ENCODE measurements at regions not wholly inside any gene's neighbourhood (a gene's known extent, or its start where the extent isn't known, plus 50 kb on each side); places are given as distances from the start of the nearest gene placed in this dataset.

GRCh38 chr20:11654766-11655165 is 262.9 kb upstream of the BTBD3 start:
- H3K27me3 ChIP-seq (replicated peaks; ENCODE audit: control insufficient read depth, insufficient read depth, low read length) = no peaks in the 10 kb centered on the region
- no peak overlapping the region for H3K4me3 ChIP-seq (replicated peaks; ENCODE audit: low read depth, low read length)
- no peak for DNase-seq (ENCODE audit: extremely low read depth, insufficient read length)
- H3K36me3 ChIP-seq (ENCODE audit: control insufficient read depth, insufficient read depth, low read length) = no peaks in the 10 kb centered on the region
- TF ChIP-seq, protein P1, sequence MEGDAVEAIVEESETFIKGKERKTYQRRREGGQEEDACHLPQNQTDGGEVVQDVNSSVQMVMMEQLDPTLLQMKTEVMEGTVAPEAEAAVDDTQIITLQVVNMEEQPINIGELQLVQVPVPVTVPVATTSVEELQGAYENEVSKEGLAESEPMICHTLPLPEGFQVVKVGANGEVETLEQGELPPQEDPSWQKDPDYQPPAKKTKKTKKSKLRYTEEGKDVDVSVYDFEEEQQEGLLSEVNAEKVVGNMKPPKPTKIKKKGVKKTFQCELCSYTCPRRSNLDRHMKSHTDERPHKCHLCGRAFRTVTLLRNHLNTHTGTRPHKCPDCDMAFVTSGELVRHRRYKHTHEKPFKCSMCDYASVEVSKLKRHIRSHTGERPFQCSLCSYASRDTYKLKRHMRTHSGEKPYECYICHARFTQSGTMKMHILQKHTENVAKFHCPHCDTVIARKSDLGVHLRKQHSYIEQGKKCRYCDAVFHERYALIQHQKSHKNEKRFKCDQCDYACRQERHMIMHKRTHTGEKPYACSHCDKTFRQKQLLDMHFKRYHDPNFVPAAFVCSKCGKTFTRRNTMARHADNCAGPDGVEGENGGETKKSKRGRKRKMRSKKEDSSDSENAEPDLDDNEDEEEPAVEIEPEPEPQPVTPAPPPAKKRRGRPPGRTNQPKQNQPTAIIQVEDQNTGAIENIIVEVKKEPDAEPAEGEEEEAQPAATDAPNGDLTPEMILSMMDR (IDR thresholded peaks at IDR 0.05; ENCODE audit: insufficient read depth, low read length, poor library complexity, severe bottlenecking) = no peak

DNA sequence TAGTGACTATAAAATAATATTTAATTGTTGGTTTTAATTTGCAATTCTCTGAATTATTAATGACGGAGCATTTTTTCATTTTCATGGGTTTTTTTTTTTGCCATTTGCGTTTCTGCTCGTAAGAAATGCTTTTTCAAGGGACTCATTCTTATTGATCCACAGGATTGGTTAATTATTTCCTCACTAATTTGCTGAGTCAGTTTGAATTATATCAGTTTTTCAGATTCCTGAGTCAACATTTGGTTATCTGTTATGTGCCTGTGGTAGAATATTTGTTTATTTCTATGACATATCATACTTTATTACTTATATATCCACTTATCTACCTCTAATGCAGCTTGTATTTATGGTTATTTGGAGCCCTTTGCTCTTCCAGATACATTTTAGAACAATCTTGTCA is 257.0 kb upstream of the BTBD3 start:
- no peak overlapping the region for H3K4me3 ChIP-seq (replicated peaks; ENCODE audit: low read depth, low read length)
- TF ChIP-seq, protein P1 (IDR thresholded peaks at IDR 0.05; ENCODE audit: insufficient read depth, low read length, poor library complexity, severe bottlenecking) = no peak
- no peaks in the 10 kb centered on the region for H3K36me3 ChIP-seq (ENCODE audit: control insufficient read depth, insufficient read depth, low read length)
- DNase-seq (ENCODE audit: extremely low read depth, insufficient read length) = no peak
- no peaks in the 10 kb centered on the region for H3K27me3 ChIP-seq (replicated peaks; ENCODE audit: control insufficient read depth, insufficient read depth, low read length)

DNA sequence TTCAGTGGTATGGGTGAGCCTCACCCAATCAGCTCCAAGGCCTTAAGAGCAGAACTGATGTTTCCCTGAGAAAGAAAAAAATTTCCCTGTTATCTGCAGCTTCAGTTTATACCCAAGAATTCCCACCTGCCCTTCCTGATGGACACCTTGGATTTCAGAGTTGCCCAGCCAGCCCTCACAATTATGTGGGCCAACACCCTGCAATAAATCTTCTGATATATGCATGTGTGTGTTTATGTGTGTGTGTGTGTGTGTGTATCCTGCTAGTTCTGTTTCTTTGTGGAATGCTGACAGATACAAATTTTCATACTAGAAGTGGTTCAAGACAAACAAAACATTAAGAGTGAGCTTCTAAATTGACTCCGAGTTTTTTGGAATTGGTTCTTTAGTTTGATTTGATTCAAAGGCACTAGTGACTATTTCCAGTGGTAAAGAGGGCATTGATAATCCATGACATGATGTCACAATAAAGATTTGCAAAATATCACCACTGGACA is 246.6 kb upstream of the BTBD3 start:
- H3K4me3 ChIP-seq (replicated peaks; ENCODE audit: low read depth, low read length) = no peak overlapping the region
- DNase-seq (ENCODE audit: extremely low read depth, insufficient read length) = no peak
- no peaks in the 10 kb centered on the region for H3K36me3 ChIP-seq (ENCODE audit: control insufficient read depth, insufficient read depth, low read length)
- TF ChIP-seq, protein P1 (IDR thresholded peaks at IDR 0.05; ENCODE audit: insufficient read depth, low read length, poor library complexity, severe bottlenecking) = no peak
- no peaks in the 10 kb centered on the region for H3K27me3 ChIP-seq (replicated peaks; ENCODE audit: control insufficient read depth, insufficient read depth, low read length)

DNA sequence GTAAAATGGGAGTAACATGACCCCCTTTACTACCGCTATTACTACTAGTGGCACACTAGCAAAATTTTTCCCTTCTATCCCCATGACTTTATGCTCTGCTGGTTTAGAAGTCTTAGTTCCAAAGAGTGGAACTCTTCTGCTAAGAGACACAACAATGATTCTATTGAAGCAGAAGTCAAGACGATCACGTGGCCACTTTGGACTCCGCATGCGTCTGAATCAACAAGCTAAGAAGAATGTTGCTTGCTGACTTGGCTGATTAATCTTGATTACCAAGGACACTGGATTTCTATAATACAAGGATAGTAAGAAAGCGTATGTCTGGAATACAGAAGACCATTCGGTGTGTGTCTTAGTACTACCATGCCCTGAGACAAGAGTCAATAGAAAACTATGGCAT is 244.7 kb upstream of the BTBD3 start:
- DNase-seq (ENCODE audit: extremely low read depth, insufficient read length) = no peak
- Histone ChIP-seq H3K36me3 (ENCODE audit: control insufficient read depth, insufficient read depth, low read length) (no peaks in the 10 kb centered on the region), H3K4me3 (replicated peaks; ENCODE audit: low read depth, low read length) (no peak overlapping the region), H3K27me3 (replicated peaks; ENCODE audit: control insufficient read depth, insufficient read depth, low read length) (no peaks in the 10 kb centered on the region)
- TF ChIP-seq, protein P1 (IDR thresholded peaks at IDR 0.05; ENCODE audit: insufficient read depth, low read length, poor library complexity, severe bottlenecking) = no peak

GRCh38 chr20:11675920-11676629 is 241.6 kb upstream of the BTBD3 start:
- DNase-seq (ENCODE audit: extremely low read depth, insufficient read length) = no peak
- Histone ChIP-seq H3K4me3 (replicated peaks; ENCODE audit: low read depth, low read length) (no peak overlapping the region), H3K27me3 (replicated peaks; ENCODE audit: control insufficient read depth, insufficient read depth, low read length) (no peaks in the 10 kb centered on the region), H3K36me3 (ENCODE audit: control insufficient read depth, insufficient read depth, low read length) (no peaks in the 10 kb centered on the region)
- TF ChIP-seq, protein P1 (IDR thresholded peaks at IDR 0.05; ENCODE audit: insufficient read depth, low read length, poor library complexity, severe bottlenecking) = no peak
